HG03280 (cell line): ENCODE measurements at regions not wholly inside any gene's neighbourhood (a gene's known extent, or its start where the extent isn't known, plus 50 kb on each side); places are given as distances from the start of the nearest gene placed in this dataset.

Experiments
- ATAC-seq: cut with Tn5 transposase; IDR thresholded peaks from one replicate; pipeline ENCODE4 v1.9.1; 2021; ENCODE audit warnings: mild to moderate bottlenecking, moderate library complexity; ENCODE audit not compliant: unreplicated experiment

DNA sequence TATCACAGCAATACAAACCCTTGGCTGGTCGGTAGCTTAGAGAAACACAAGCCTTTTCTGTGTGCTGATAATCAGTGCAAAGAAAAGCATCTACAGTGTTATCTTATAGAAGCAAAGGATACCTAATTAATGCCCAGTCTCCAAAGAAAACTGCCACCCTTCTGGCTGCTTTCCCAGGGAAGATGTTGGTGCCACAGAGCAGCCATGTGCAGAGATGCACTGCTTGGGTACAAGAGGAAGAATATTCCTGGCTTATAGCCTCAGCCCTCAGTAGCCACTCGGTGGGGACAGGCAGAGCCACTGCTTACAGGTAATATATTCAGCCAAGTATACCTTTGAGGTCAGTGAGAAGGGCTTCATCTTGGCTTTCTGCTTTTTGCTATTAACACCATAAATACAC, 185.3 kb downstream of the PCSK1 start:
- no peak for ATAC-seq

DNA sequence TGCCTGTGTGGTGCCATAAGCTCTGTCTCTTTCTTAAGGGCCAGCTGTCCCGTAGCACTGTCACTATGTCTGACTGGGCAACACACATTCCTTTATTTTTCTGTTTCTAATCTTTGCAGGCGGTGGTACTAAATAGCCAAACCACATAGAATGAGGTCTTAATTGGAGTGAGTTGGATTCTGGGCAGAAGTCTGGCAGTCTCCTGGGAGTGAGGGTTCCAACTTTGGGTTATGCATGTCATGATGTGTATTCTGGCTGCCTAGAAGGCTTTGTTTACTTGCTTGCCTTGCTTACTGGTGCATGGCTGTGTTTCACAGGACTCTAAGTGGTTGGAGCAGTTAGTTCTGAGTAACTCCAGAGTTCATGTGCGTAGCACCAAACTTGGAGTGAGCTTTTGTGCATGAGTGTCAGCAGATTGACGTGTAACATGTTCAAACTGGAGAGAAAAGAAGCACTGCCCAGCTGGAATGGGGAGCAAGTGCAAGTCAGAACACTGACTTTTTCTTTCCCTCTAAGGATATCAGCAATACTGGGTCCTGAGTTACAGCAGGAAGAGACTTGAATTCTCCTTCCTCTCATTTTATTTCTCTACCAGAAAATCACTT, 185.8 kb downstream of the PCSK1 start:
- ATAC-seq = no peak

DNA sequence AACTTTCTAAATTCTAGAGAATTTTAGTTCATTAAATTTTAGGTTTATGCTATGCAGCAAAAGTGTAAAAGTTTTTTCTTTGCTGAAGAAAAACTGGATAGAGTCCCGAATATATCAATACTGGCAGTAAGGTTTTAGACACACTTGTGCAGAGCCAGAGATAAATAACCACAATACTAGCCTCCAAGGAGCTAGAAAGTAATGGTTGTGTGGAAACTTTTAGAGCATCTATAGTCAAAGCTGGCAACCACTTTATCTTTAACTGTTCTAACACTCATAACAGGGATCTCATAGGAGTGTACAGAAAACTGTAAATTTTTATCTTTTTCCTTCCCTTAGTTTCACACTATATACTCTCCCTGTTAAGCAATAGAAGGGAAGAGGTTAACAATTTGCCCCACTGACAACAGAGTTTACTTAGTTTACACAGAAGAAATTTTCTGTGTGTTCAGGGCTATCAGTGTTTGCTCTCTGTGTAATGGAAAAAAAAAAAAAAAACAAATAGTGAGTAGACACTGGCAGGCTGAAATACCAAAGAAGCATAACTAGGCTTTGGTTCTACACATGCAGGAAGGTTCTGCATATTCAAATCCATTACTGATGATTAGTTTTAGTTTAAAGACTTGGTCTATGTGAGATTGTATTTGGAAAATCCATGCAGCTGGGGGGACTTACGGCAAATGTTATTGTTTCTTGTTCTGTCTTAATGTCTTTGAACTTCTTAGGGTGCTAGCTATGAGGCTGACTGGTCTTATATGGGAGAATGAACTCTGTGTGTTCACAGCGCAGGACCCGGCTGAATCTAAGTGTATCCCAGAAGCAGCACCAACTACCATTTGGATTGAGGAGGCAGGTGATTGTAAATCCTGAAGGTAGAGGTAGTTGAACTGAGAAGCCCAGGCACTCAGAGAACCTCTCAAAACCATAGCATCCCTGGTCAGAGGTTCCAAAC, 187.6 kb downstream of the PCSK1 start:
- no peak for ATAC-seq

DNA sequence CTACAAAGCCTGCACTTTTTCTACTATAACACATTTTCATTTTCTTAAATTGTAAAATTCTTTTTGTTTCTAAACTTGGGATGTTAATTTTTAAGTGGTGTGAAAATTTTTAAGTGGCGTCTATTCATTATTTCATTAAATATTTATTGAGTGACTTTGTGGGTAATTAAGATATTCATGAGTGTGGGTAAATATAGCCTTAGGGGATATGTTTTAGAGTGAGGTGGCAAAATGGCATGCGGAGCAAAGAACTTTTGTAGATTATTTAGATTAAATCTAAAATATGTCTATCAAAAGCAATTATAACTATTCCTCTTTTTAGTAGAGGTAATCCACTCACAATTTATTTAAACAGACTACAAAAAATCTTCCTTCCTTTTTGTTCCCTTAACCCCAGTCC, 188.4 kb downstream of the PCSK1 start:
- ATAC-seq = no peak

DNA sequence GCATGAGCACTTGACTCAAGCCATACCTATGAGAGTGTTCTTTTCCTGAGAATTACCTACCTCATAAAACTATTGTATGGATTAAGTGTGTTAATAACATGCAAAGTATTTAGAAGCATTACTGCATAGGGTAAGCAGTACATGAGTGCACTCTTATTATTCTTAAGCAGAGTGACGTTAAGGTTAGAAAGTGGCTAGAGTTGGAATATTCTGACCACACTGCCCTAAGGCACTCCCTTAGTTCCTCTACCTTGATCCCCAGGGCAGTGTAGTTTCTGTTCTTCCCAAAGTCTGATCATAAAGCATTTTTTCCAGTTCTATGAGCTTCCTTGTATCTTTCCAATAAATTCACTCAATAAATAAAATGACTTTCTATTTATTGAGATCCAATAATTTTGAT, 189.2 kb downstream of the PCSK1 start:
- no peak for ATAC-seq

DNA sequence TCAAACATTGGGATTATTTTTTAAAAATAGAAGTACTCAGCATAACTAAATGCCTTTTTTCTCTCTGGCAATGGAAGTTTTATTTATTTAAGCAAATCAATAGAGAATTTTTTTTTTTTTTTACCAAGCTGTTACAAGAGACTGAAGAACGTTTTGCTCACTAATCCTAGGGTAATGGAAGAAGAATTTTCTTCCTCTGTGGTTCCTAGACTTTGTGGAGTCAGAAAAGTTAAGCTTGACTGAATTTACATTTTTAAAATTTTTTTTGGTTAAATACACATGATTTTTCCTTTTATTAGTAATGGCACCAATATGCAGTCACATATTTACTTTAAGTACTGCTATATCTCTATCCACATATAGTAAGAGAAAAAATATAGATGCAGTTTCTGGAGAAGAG, 189.8 kb downstream of the PCSK1 start:
- no peak for ATAC-seq

DNA sequence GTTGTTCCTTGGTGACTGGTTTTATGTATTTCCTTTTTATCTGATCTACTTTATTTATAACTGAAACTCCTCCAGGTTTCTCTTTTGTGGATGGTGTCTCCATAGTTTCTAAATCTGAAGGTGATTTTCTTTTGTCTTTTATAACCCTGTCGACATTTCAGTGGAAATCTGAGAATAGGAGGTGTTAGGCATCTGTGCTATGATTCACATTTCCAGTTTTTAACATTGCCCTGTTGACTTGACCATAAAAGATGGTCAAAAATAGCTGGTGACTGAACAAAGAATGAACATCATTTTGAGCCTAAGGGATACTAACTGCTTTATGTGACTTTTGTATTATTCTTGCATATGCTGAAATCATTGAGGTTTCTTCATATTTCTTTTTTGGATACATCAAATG, 190.5 kb downstream of the PCSK1 start:
- ATAC-seq = no peak

DNA sequence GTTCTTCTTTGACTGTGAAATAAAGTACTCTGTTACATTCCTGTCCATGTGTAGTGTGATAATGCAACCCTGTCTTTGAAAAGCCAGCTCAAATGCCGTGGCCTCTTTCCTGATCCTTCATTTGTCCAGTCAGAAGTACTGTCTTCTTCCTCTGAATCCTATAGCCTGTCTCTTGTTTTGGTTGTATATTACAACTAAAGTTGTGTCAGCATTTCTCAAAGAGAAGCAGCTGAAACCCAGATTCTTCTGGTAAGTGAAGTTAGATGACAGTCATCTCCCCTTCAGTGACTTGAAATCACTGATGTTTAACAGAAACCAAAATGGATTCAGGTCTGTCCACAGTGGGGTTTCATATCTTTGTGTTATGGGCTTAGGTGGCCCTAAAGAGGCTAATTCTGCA, 196.2 kb downstream of the PCSK1 start:
- no peak for ATAC-seq

DNA sequence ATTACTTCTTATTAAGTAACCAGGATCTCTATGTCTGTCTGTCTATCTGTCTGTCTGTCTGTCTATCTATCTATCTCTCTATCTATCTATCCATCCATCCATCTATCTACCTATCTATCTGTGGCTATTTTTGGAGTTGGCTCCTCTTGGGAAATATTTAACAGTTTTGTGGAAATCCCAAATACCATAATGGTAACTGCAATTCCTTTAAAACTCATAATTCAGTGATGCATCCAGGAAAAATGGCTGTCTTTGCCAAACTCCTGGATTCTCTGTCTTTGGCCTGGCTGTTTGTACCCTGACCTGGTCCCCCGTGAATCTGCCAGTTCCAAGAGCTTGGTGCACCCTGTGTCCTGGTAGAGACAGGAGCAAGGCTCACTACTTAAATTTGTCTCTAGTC, 197.0 kb downstream of the PCSK1 start:
- no peak for ATAC-seq

DNA sequence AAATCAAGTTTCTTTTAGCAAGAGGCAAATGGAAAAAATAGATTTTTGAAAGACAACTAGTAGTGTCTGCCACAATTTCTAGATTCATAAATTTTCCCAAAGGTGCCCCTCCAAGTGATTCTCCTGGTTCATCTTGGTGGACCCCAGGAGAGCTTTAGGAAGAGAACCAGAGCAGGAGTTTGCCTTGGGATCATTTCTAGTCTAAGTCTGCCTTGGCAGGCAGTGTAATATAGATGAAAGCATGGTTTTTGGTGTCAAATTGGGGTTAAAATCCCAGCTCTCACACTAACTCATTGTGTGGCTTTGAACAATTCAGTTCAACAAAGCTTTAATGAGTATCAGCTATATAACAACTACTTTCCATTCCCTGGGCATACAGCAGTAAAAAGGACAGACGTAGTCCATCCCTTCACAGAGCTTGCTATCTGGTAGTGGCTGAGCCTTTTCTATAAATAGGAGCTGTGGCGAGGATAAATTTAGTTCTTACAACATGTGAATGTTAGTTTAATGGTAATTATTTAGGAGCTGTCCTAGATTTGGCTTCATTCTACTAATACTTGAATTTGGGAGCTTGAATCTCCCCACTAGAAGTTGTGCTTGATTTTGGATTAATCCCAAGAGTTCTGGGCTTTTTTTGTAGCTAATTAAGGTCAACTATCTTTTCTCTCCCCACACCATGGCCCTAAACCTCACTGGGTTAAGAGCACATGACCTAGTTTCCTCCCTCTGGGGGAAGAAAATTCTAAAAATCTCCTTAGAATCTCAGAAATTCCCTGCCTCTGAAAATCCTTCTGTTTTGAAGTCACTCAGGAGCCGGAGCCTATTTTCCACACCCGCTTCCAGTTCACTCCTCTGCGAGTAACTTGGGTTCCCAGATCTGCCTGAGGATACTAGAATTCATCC, 197.8 kb downstream of the PCSK1 start:
- ATAC-seq = no peak

DNA sequence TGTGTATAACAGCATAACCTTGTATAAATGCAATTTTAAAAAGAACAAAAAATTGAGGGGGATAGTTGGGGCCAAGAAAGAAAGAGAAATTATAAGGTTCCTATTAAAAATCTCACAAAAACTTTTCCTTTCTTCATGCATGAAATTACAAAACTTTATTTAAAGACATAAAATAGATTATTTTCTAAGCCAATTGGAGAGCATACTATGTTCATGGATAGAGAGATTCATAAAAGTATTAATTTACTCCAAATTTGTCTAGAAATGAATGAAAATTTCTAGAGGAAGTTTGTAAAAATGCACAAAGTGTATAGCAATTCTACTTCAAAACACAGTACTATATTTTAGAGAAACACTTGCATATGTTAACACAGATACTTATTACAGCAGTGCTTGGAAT, 200.4 kb downstream of the PCSK1 start:
- no peak for ATAC-seq

DNA sequence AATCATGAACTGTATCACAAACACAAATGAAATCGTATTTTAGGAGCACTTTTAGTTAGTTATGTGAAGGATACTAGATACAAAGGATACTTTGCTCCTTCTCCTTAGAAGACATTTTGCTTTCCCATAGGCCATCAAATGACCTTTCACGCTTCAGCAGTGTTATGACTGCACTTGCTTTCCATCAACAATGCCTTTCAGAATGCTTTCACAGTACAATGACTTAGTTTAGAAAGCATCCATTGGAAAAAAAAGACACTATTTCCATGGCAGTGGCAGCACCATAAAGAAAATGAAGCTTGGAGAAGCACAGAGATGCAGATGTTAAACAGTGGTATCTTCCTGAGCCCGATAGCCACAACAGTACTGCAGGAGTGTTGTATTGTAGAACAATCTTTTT, 203.9 kb downstream of the PCSK1 start:
- ATAC-seq = no peak

DNA sequence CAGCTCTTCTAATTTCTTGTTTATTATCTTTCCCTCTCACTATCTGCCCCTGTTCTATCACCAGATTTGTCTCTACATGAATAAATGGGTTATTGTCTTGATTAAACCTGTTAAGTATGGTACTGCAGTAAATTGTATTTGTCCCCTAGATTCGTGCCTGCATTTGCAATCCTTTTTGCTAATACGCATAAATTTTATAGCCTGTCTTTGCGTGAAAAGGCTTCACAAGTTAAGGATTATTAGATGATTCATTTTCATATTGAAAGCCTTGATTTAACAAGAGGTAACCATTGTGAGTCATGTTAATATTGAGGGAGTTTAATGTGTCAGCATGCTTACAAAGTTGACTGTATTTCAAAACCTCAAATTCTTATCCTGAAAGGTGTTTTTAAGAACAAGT, 204.6 kb downstream of the PCSK1 start:
- no peak for ATAC-seq

DNA sequence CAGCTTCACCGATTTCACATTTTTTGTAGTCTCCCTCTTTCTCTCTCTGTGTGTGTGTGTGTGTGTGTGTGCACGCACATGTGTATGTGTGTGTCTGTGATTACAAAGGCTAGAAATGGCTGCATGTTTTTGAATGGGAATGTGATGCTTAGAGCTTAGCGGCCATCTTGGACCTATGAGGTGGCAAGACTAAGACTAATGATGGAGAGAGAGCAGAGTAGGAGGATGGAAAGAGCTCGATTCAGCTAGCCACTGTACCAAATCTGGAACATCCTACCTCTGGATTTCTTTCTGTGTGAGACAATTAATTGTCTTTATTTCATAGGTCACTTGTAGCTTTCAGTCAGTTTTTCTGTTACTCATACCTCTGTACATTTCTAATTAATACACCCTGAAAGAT, 205.1 kb downstream of the PCSK1 start:
- no peak for ATAC-seq

DNA sequence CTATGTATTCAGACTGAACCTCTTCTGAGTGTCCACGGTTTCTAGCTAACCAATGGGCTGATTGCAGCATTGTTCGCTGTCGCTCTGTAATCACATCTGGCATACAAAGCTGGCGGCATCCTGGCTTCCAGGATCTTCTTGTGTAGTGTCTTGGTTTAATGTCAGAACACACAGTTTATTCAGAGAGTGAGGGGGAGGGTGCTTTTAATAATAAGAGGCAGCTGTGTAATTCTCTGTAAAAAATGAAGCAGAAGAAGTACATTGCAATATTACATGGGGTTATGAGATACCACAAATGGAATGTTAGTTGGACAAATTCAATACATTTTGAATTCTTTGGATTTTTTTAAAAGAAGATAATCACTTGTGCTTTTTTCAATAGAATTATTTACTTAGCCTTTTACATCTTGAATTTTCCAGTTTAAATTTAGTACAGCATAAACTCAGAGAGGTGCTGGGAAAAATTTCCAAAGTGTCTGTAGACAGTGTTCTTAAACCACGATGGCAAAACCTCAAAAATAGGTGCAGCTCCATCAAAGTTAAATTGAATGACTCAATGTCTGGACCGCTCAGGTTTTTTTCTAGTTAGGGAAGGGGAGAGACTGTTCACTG, 206.0 kb downstream of the PCSK1 start:
- no peak for ATAC-seq

DNA sequence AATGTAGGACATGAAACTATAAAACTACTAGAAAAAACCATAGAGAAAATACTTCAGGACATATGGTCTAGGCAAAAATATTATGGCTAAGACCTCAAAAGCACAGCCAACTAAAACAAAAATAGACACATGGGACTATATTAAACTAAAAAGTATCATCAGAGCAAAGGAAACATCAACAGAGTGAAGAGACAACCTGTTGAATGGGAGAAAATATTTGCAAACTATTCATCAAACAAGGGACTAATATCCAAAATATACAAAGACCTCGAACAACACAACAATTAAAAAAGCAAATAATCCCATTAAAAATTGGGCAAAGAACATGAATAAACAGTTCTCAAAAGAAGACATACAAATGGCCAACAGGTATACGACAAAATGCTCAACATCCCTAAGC, 210.9 kb downstream of the PCSK1 start:
- ATAC-seq = no peak

DNA sequence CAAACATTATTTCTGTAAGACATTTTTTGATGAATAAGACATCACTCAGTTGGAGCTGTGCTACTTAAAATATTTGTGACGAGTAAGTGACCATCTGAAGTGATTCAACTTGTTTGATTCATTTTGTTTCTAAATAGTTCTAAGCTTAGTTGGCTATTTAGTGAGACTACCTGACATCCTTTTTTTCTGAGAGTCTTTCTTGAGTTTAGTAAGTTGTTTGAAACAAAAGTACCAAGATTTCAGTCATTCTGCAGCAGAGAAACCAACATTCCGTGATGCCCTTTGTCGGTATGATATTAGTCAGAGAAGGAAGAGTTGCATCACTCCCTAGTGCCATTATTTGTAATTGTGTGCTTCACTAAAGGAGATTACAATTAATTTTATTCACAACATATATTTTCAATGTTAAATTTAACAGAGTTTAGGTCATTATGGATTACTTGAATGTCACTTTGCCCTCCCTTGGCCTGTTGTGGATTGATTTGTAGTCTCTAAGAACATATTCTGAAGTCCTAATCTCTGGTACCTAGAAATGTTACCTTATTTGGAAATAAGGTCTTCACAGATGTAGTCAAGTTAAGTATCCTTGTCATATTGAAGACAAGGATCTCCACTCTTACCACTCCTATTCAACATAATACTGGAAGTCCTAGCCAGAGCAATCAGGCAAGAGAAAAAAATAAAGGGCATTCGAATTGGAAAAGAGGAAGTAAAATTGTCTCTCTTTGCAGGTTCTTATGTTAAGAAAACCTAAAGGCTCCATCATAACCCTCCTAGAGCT, 212.2 kb downstream of the PCSK1 start:
- peak; percentile 70 for ATAC-seq

DNA sequence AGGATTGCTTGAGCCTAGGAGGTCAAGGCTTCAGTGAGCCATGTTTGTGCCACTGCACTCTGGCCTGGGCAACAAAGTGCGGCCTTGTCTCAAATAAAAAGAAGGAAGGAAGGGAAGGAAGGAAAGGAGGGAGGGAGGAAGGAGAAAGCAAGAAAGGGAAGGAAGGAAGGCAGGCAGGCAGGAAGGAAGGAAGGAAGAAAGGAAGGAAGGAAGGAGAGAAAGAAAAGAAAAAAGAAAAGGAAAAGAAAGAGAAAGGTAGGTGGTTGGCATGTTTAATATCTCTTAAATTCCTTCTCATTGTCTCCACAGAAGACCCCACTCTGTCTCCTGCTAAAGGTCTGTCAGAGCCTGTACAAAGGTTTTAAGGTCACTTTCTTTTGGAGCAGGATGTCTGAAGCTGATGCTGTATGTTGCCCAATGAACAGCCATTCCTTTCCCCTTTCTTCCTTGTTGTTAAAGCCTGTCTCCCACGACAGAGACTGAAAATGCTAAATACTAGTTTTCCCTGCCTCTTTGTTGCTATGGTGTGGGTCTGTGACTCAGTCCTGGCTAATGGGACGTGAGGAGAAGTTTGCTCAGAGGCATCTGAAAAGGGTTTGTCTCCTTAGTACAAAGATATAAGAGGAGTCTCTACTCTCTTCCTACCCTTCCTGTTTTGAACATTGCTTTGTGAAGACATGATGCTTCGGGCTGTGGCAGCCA, 213.3 kb downstream of the PCSK1 start:
- ATAC-seq = no peak

DNA sequence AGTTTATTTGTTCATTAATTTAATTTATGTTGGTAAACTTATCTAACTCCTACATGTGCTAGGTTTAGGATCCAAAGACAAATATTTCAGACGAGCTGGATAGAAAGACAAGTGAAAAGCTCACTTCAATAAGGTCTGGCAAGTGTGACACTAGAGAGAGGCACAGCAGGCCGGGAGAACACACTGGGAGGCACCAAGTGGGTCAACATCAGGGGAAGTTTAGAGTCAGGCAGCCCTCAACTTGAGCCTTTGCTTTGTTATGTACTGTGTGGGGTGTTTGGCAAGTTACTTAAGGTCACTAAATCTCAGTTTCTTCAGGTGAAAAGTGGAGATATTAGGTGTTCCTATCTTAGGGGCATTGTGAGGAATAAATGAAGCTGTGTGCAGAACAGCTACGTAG, 214.4 kb downstream of the PCSK1 start:
- no peak for ATAC-seq
